ENCODE measurements at regions not wholly inside any gene's neighbourhood (a gene's known extent, or its start where the extent isn't known, plus 50 kb on each side); places are given as distances from the start of the nearest gene placed in this dataset.

DNA sequence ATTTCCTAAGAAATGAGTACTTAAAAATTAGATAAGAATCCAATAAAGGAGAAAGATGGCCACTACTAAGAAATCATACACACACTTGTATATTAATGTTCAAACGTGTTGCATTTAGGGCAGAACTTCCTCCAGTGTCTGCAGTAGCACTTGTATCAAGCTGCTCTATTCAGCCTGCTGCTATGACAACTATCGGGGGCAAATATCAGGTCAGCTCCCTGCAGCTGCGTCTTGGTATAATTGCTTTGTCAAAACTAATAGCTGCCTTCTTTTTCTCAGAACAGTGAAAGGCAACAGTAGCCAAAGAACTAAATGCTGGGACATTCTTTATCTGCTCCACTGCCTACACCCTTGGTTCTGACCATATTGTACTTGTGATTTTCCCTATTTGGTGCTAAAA lies 300.7 kb downstream of the NOL4 start:
- Histone ChIP-seq H3K27ac (no peak overlapping the region), H3K4me3 (no peak overlapping the region), H3K9me3 (no peaks in the 10 kb centered on the region), H3K4me1 (no peaks in the 10 kb centered on the region), H3K36me3 (no peaks in the 10 kb centered on the region), H3K27me3 (no peaks in the 10 kb centered on the region)
- intact Hi-C loops (cut with DNase I; ENCODE audit: low total_unique reads) (no loop called here), in situ Hi-C loops (cut with MboI; ENCODE audit: low pct_ligation_motif_present in 1 of 4, low pct_unique_long_range_greater_than_20kb in 1 of 4, low sequenced_read_pairs in 3 of 4) (no loop called here)
- 44 to 66% methylated on average over 1 to 3 of the region's 3 CpGs for WGBS, 2 donors (ENCODE audit: low coverage in 1 of 2)
- no peak for DNase-seq
- TF ChIP-seq POLR2AphosphoS5 (IDR thresholded peaks at IDR 0.05) (no peak), POLR2A (IDR thresholded peaks at IDR 0.05) (no peak), EP300 (IDR thresholded peaks at IDR 0.05; ENCODE audit: low read depth) (no peak), CTCF (IDR thresholded peaks at IDR 0.05) (no peak)

DNA sequence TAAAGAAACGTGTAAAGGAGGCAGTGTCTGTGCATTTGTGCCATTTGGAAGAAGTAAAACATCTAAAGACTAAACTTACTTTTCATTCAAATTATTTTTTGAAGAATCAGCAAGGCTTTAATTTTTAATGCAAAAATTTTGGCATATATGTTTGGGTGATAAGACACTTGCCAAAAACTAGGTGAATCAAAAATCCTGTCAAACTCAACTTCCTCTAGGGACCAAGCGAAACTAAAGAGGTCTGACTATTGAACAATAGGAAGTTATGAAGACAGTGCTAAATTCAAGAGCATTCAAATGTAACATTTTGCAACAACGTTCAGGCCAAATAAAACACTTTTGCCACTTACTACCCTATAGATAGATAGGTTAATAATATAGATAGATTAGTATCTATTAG lies 306.1 kb downstream of the NOL4 start:
- in situ Hi-C loops (cut with MboI; ENCODE audit: low pct_ligation_motif_present in 1 of 4, low pct_unique_long_range_greater_than_20kb in 1 of 4, low sequenced_read_pairs in 3 of 4) = no loop called here
- intact Hi-C loops (cut with DNase I; ENCODE audit: low total_unique reads) = no loop called here
- Histone ChIP-seq H3K4me3 (no peak overlapping the region), H3K27me3 (no peaks in the 10 kb centered on the region), H3K36me3 (no peaks in the 10 kb centered on the region), H3K9me3 (no peaks in the 10 kb centered on the region), H3K27ac (no peak overlapping the region), H3K4me1 (no peaks in the 10 kb centered on the region)
- 51 to 64% methylated on average over 3 of the region's 3 CpGs for WGBS, 2 donors (ENCODE audit: low coverage in 1 of 2)
- no peak for DNase-seq
- TF ChIP-seq CTCF (IDR thresholded peaks at IDR 0.05) (no peak), POLR2A (IDR thresholded peaks at IDR 0.05) (no peak), POLR2AphosphoS5 (IDR thresholded peaks at IDR 0.05) (no peak)

- no peak for DNase-seq
- no peak overlapping the region for H3K4me3 ChIP-seq
- TF ChIP-seq EP300 (IDR thresholded peaks at IDR 0.05; ENCODE audit: low read depth) (no peak), POLR2AphosphoS5 (IDR thresholded peaks at IDR 0.05) (no peak), POLR2A (IDR thresholded peaks at IDR 0.05) (no peak), CTCF (IDR thresholded peaks at IDR 0.05) (no peak)
- H3K4me1 ChIP-seq = no peaks in the 10 kb centered on the region
- intact Hi-C loops (cut with DNase I; ENCODE audit: low total_unique reads) = no loop called here
- H3K27ac ChIP-seq = no peak overlapping the region
- H3K9me3 ChIP-seq = no peaks in the 10 kb centered on the region
- in situ Hi-C loops (cut with MboI; ENCODE audit: low pct_ligation_motif_present in 1 of 4, low pct_unique_long_range_greater_than_20kb in 1 of 4, low sequenced_read_pairs in 3 of 4) = no loop called here
- H3K36me3 ChIP-seq = no peaks in the 10 kb centered on the region
- WGBS, 2 donors (ENCODE audit: low coverage in 1 of 2) = 73 to 87% methylated on average over 4 of the region's 4 CpGs
- H3K27me3 ChIP-seq = no peaks in the 10 kb centered on the region
These were observed 308.5 kb downstream of the NOL4 start for GRCh38 chr18:33916200-33916599.

GRCh38 chr18:33914399-33914798 lies 310.3 kb downstream of the NOL4 start:
- intact Hi-C loops (cut with DNase I; ENCODE audit: low total_unique reads) (no loop called here), in situ Hi-C loops (cut with MboI; ENCODE audit: low pct_ligation_motif_present in 1 of 4, low pct_unique_long_range_greater_than_20kb in 1 of 4, low sequenced_read_pairs in 3 of 4) (no loop called here)
- no peak for TF ChIP-seq POLR2AphosphoS5 (IDR thresholded peaks at IDR 0.05)
- TF ChIP-seq CTCF (IDR thresholded peaks at IDR 0.05) = no peak
- TF ChIP-seq EP300 (IDR thresholded peaks at IDR 0.05; ENCODE audit: low read depth) = no peak
- TF ChIP-seq POLR2A (IDR thresholded peaks at IDR 0.05) = no peak
- no peaks in the 10 kb centered on the region for H3K9me3 ChIP-seq
- no peak overlapping the region for H3K4me3 ChIP-seq
- no peak overlapping the region for H3K27ac ChIP-seq
- no peaks in the 10 kb centered on the region for H3K4me1 ChIP-seq
- no peak for DNase-seq
- H3K36me3 ChIP-seq = no peaks in the 10 kb centered on the region
- no peaks in the 10 kb centered on the region for H3K27me3 ChIP-seq
